Sigmoid colon (tissue), 6 donors: ENCODE measurements at regions not wholly inside any gene's neighbourhood (a gene's known extent, or its start where the extent isn't known, plus 50 kb on each side); places are given as distances from the start of the nearest gene placed in this dataset.

ENCODE experiments used
- DNase-seq: peaks from one replicate; pipeline ENCODE4 v3.0.0-alpha.2; 2019
- H3K27ac ChIP-seq, 4 donors: fragments of 200-600 bp; sonication (generic); one replicate each; pipeline ENCODE4 v1.5.1; 2016 to 2019; ENCODE audit warnings: mild to moderate bottlenecking in 1 of 4
- H3K27me3 ChIP-seq, 3 donors: fragments of 200-600 bp; sonication (generic); one replicate each; pipeline ENCODE4 v1.5.1; 2019; ENCODE audit warnings: mild to moderate bottlenecking in 1 of 3
- H3K36me3 ChIP-seq, 4 donors: fragments of 200-600 bp; sonication (generic); one replicate each; pipeline ENCODE4 v1.5.1; 2016 to 2019
- H3K4me1 ChIP-seq, 4 donors: fragments of 200-600 bp; sonication (generic); one replicate each; pipeline ENCODE4 v1.5.1; 2017 to 2019
- H3K4me3 ChIP-seq, 4 donors: fragments of 200-600 bp; sonication (generic); one replicate each; pipeline ENCODE4 v1.5.1; 2017 to 2019; ENCODE audit warnings: mild to moderate bottlenecking in 2 of 4, moderate library complexity in 1 of 4
- H3K9me3 ChIP-seq, 4 donors: fragments of 200-600 bp in 3 of 4; sonication (generic) in 3 of 4; one replicate each; pipeline versions ENCODE4 v1.5.1 to v1.6.1; 2013 to 2019
- EP300 ChIP-seq, 4 donors: sonication (generic); formaldehyde crosslinking; IDR thresholded peaks; one replicate each; pipeline ENCODE4 v1.6.1; 2017; ENCODE audit warnings: antibody characterized with exemption in 4 of 4
- POLR2A ChIP-seq, 2 donors: fragments of 450-650 bp; IDR thresholded peaks; one replicate each; pipeline ENCODE4 v1.6.1; 2016; ENCODE audit warnings: antibody characterized with exemption in 2 of 2, mild to moderate bottlenecking in 2 of 2, moderate library complexity in 2 of 2
- POLR2AphosphoS5 ChIP-seq, 4 donors: sonication (generic); formaldehyde crosslinking; IDR thresholded peaks; one replicate each; pipeline ENCODE4 v1.6.1; 2017; ENCODE audit warnings: antibody characterized with exemption in 4 of 4
- WGBS, 2 donors: extraction: QIAGEN DNeasy Blood & Tissue Kit; methylation state at CpG; one replicate each; pipeline ENCODE4 v1.1.7; 2013; 5-methylcytosine and 5-hydroxymethylcytosine counted together
- intact Hi-C: fragments of 100-400 bp; cut with DNase I; formaldehyde crosslinking; loops from one replicate; pipeline ENCODE4 v1.15.1; 2023
- TF ChIP-seq, protein P1 (sequence below), 4 experiments: fragments of 450-650 bp in 3 of 4; fragments of 200-600 bp in 1 of 4; IDR thresholded peaks; one replicate each; pipeline ENCODE4 v1.5.1; 2016 to 2019; ENCODE audit warnings: antibody characterized with exemption in 4 of 4, mild to moderate bottlenecking in 3 of 4, moderate library complexity in 2 of 4
- donor health status: healthy with polysubstance abuse.
- donor health status: healthy.

DNA sequence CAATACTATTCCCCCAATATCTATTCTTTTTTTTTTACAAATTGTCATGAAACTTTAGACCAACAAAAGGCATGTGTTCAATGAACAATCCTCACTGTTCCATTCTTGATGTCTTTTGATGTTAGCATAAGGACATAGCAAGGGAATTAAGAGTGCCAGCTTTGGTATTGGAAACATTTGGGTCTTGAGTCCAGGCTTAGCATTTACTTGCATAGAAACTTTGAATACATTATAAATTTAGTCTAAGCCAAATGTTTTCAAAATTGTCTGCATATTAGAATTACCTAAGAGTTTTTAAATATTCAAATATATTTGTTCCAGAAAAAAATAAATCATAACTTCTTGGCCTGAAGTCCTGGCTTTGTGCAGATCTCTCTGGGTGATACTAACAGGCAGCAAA is 406.5 kb downstream of the LRFN5 start:
- no peaks in the 10 kb centered on the region for H3K36me3 ChIP-seq
- no peaks in the 10 kb centered on the region for H3K4me1 ChIP-seq
- H3K27ac ChIP-seq: no peak overlapping the region
- no peak for DNase-seq
- intact Hi-C loops: no loop called here
- TF ChIP-seq, protein P1, sequence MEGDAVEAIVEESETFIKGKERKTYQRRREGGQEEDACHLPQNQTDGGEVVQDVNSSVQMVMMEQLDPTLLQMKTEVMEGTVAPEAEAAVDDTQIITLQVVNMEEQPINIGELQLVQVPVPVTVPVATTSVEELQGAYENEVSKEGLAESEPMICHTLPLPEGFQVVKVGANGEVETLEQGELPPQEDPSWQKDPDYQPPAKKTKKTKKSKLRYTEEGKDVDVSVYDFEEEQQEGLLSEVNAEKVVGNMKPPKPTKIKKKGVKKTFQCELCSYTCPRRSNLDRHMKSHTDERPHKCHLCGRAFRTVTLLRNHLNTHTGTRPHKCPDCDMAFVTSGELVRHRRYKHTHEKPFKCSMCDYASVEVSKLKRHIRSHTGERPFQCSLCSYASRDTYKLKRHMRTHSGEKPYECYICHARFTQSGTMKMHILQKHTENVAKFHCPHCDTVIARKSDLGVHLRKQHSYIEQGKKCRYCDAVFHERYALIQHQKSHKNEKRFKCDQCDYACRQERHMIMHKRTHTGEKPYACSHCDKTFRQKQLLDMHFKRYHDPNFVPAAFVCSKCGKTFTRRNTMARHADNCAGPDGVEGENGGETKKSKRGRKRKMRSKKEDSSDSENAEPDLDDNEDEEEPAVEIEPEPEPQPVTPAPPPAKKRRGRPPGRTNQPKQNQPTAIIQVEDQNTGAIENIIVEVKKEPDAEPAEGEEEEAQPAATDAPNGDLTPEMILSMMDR (IDR thresholded peaks at IDR 0.05): no peak
- TF ChIP-seq EP300 (IDR thresholded peaks at IDR 0.05) (no peak), POLR2A (IDR thresholded peaks at IDR 0.05) (no peak), POLR2AphosphoS5 (IDR thresholded peaks at IDR 0.05) (no peak)
- no peaks in the 10 kb centered on the region for H3K9me3 ChIP-seq
- no peak overlapping the region for H3K4me3 ChIP-seq
- no peaks in the 10 kb centered on the region for H3K27me3 ChIP-seq

DNA sequence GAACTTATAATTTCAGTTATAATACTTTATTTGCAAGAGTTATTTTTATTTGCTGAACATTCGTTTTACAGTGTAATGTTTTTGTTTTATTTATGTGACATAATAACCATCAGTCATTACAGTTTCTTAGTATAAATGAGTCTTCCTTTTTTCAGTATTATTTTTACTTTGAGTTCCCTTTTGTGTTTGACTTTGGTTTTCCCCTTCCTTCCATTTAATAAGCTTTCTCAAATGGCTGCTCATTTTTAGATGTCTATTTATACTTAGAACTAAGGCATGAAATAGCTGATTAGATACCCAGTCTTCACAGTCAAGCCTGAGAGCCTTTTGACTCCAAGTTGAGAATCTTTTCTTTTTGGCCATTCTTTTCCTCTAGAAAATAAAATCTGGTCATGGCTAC is 404.5 kb downstream of the LRFN5 start:
- intact Hi-C loops: no loop called here
- no peak for DNase-seq
- no peaks in the 10 kb centered on the region for H3K4me1 ChIP-seq
- H3K27ac ChIP-seq: no peak overlapping the region
- no peak for TF ChIP-seq EP300 (IDR thresholded peaks at IDR 0.05)
- no peak for TF ChIP-seq POLR2A (IDR thresholded peaks at IDR 0.05)
- no peak for TF ChIP-seq POLR2AphosphoS5 (IDR thresholded peaks at IDR 0.05)
- TF ChIP-seq, protein P1 (IDR thresholded peaks at IDR 0.05): no peak
- H3K9me3 ChIP-seq: no peaks in the 10 kb centered on the region
- no peak overlapping the region for H3K4me3 ChIP-seq
- 12 to 38% methylated on average over 1 of the region's 1 CpG for WGBS, 2 donors
- H3K27me3 ChIP-seq: no peaks in the 10 kb centered on the region
- no peaks in the 10 kb centered on the region for H3K36me3 ChIP-seq

DNA sequence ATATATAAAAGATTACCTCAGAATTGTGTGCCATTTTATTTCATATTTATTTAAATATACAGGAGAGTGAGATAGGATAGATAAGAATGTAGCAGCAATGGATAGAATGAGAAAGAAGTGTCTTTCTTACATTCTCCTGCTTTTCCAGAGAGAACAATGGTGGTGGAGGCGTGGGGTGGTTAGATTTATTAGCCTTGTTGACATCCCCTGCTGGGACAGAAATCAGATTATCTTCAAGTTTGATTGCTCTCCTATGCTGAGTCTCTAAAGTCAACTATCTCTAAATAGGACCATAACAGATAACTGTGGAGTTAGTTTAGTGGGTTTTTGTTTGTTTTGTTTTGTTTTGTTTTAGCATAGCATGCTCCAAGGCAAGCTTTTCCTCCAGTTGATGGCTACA is 397.6 kb downstream of the LRFN5 start:
- Histone ChIP-seq H3K9me3 (no peaks in the 10 kb centered on the region), H3K27ac (no peak overlapping the region), H3K4me3 (no peak overlapping the region), H3K36me3 (no peaks in the 10 kb centered on the region), H3K27me3 (no peaks in the 10 kb centered on the region), H3K4me1 (no peaks in the 10 kb centered on the region)
- intact Hi-C loops: no loop called here
- no peak for DNase-seq
- TF ChIP-seq, protein P1 (IDR thresholded peaks at IDR 0.05): no peak
- TF ChIP-seq POLR2A (IDR thresholded peaks at IDR 0.05): no peak
- no peak for TF ChIP-seq POLR2AphosphoS5 (IDR thresholded peaks at IDR 0.05)
- no peak for TF ChIP-seq EP300 (IDR thresholded peaks at IDR 0.05)
- WGBS, 2 donors: 16 to 50% methylated on average over 1 of the region's 1 CpG

DNA sequence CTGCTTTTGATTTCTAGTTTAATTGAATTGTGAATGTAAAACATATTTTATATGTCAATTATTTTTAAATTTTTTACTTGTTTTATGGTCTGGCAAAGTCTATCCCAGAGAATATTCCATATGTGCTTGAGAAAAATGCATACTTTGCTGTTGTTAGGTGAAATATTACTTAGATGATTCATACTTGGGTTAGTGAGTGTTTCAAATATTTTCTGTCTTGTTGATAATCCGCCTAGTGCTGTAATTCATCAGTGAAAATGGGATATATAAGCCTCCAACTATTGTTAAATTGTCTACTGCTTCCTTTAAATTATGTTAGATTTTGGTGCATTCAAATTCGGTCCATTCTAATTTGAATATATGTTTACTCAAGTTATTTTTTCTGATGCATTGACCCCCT is 395.5 kb downstream of the LRFN5 start:
- Histone ChIP-seq H3K9me3 (no peaks in the 10 kb centered on the region), H3K4me1 (no peaks in the 10 kb centered on the region), H3K36me3 (no peaks in the 10 kb centered on the region), H3K27ac (no peak overlapping the region), H3K27me3 (no peaks in the 10 kb centered on the region), H3K4me3 (no peak overlapping the region)
- no peak for DNase-seq
- TF ChIP-seq POLR2AphosphoS5 (IDR thresholded peaks at IDR 0.05): no peak
- TF ChIP-seq POLR2A (IDR thresholded peaks at IDR 0.05): no peak
- TF ChIP-seq, protein P1 (IDR thresholded peaks at IDR 0.05): no peak
- no peak for TF ChIP-seq EP300 (IDR thresholded peaks at IDR 0.05)
- intact Hi-C loops: no loop called here
- WGBS, 2 donors: 64 to 84% methylated on average over 2 of the region's 2 CpGs

DNA sequence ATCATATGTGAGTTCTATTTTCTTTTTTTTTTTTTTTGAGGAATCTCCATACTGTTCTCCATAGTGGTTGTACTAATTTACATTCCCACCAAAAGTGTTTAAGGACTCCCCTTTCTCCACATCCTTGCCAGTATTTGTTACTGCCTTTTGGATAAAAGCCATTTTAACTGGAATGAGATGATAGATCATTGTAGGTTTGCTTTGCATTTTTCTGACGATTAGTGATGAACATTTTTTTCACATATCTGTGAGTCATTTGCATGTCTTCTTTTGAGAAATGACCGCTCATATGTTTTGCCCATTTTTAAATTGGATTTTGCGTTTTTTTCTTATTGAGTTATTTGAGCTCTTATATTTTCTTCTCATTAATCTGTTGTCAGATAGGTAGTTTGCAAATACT is 394.8 kb downstream of the LRFN5 start:
- no peak for DNase-seq
- no peaks in the 10 kb centered on the region for H3K4me1 ChIP-seq
- WGBS, 2 donors: 72 to 80% methylated on average over 3 of the region's 3 CpGs
- no peak overlapping the region for H3K27ac ChIP-seq
- no peaks in the 10 kb centered on the region for H3K36me3 ChIP-seq
- no peaks in the 10 kb centered on the region for H3K9me3 ChIP-seq
- no peaks in the 10 kb centered on the region for H3K27me3 ChIP-seq
- TF ChIP-seq POLR2AphosphoS5 (IDR thresholded peaks at IDR 0.05) (no peak), POLR2A (IDR thresholded peaks at IDR 0.05) (no peak), EP300 (IDR thresholded peaks at IDR 0.05) (no peak)
- TF ChIP-seq, protein P1 (IDR thresholded peaks at IDR 0.05): no peak
- intact Hi-C loops: no loop called here
- H3K4me3 ChIP-seq: no peak overlapping the region
